SU-DHL-6 (cell line): ENCODE measurements at regions not wholly inside any gene's neighbourhood (a gene's known extent, or its start where the extent isn't known, plus 50 kb on each side); places are given as distances from the start of the nearest gene placed in this dataset.

Experiments used
- CTCF ChIP-seq: fragments of 200-600 bp; sonication (generic); IDR thresholded peaks from one replicate; pipeline ENCODE4 v1.5.1; 2017; ENCODE audit warnings: antibody characterized with exemption, mild to moderate bottlenecking, low read length, moderate library complexity; ENCODE audit not compliant: insufficient read depth, poor library complexity, severe bottlenecking
- EZH2phosphoT487 ChIP-seq: fragments of 200-600 bp; sonication (generic), shearing (Covaris generic); conservative IDR thresholded peaks from 2 replicates; pipeline ENCODE4 v1.6.1; 2018; ENCODE audit warnings: mild to moderate bottlenecking, antibody characterized with exemption, low read length, moderate library complexity, mixed read lengths

GRCh38 chr12:84455598-84455997 lies 457.0 kb downstream of the SLC6A15 start:
- TF ChIP-seq CTCF (no peak), EZH2phosphoT487 (no peak)
